GM12878 (cell line): ENCODE measurements at regions not wholly inside any gene's neighbourhood (a gene's known extent, or its start where the extent isn't known, plus 50 kb on each side); places are given as distances from the start of the nearest gene placed in this dataset.

Experiments used
- ATAC-seq: fragments of 200-7000 bp; cut with Tn5 transposase; 3 replicates; pipeline ENCODE4 v1.9.1; 2020; ENCODE audit warnings: mild to moderate bottlenecking, moderate library complexity
- BruUV-seq: library from RNA; stranded (reverse); fragments of 400-500 nt; replicated peaks from 2 replicates; lab custom pipeline; 2021; lab: Mats Ljungman, UMichigan
- CTCF ChIA-PET: fragments of 300-600 bp; sonication (Branson Sonifier 250); formaldehyde crosslinking; extraction: SDS; loops from one replicate; lab custom pipeline; 2021; ENCODE audit warnings: inconsistent platforms; lab: Yijun Ruan, JAX
- POLR2A ChIA-PET: fragments of 350-600 bp; formaldehyde crosslinking; extraction: SDS; loops from one replicate; lab custom pipeline; 2021; ENCODE audit warnings: inconsistent platforms; lab: Charles Lee
- RAD21 ChIA-PET: fragments of 300-600 bp; sonication (Branson Sonifier 250); formaldehyde crosslinking; loops from one replicate; lab custom pipeline; 2023; ENCODE audit warnings: antibody characterized with exemption; ENCODE audit not compliant: unreplicated experiment; lab: Charles Lee
- SMC1A ChIA-PET: fragments of 300-600 bp; sonication (Branson Sonifier 250); formaldehyde crosslinking; loops from one replicate; lab custom pipeline; 2023; ENCODE audit not compliant: unreplicated experiment, uncharacterized antibody; lab: Charles Lee
- DNase-seq: peaks from one replicate; pipeline ENCODE4 v3.0.0-alpha.2; 2011; ENCODE audit warnings: low read depth, low spot score
- FAIRE-seq: peaks from 3 replicates; lab custom pipeline; 2011; peaks lifted over from hg19 to GRCh38; lab: Jason Lieb, UNC
- H2AFZ ChIP-seq: 2 replicates; pipeline ENCODE4 v1.6.0; 2011; ENCODE audit warnings: low read depth, low read length, control low read depth; ENCODE audit not compliant: control insufficient read depth
- H3K27ac ChIP-seq: 2 replicates; pipeline ENCODE4 v1.5.1; 2011; ENCODE audit warnings: control low read depth; ENCODE audit not compliant: control insufficient read depth, insufficient read depth
- H3K27me3 ChIP-seq, 2 experiments: replicated peaks in 1 of 2; 2 replicates each; pipeline versions ENCODE4 v1.6.0 to v1.6.1; 2011; ENCODE audit warnings: low read length in 1 of 2; ENCODE audit not compliant: control insufficient read depth in 2 of 2, insufficient read depth in 2 of 2
- H3K36me3 ChIP-seq, 2 experiments: 2 replicates each; pipeline ENCODE4 v1.5.1; 2011; ENCODE audit warnings: low read length in 1 of 2; ENCODE audit not compliant: control insufficient read depth in 2 of 2, insufficient read depth in 2 of 2
- H3K4me1 ChIP-seq: 2 replicates; pipeline ENCODE4 v1.6.1; 2011; ENCODE audit warnings: mild to moderate bottlenecking, low read length, moderate library complexity, mixed read lengths; ENCODE audit not compliant: control insufficient read depth, insufficient read depth
- H3K4me2 ChIP-seq: 2 replicates; pipeline ENCODE4 v1.6.0; 2011; ENCODE audit warnings: control low read depth; ENCODE audit not compliant: control insufficient read depth, insufficient read depth
- H3K4me3 ChIP-seq: fragments of 200-600 bp; sonication (generic); 2 replicates; pipeline ENCODE4 v1.5.1; 2016
- H3K79me2 ChIP-seq: 2 replicates; pipeline ENCODE4 v1.6.0; 2011; ENCODE audit warnings: low read length; ENCODE audit not compliant: control insufficient read depth, insufficient read depth
- H3K9ac ChIP-seq: 2 replicates; pipeline ENCODE4 v1.8.0; 2011; ENCODE audit warnings: low read length, control low read depth, mixed read lengths; ENCODE audit not compliant: control insufficient read depth, insufficient read depth
- H3K9me3 ChIP-seq: replicated peaks from 3 replicates; pipeline ENCODE4 v1.5.1; 2011; ENCODE audit warnings: mild to moderate bottlenecking, low read length; ENCODE audit not compliant: control insufficient read depth, insufficient read depth
- H4K20me1 ChIP-seq: 2 replicates; pipeline ENCODE4 v1.6.0; 2011; ENCODE audit not compliant: control insufficient read depth, insufficient read depth
- HDAC2 ChIP-seq: fragments of 200-600 bp; sonication (generic); IDR thresholded peaks from 2 replicates; pipeline ENCODE4 v1.6.1; 2017
- HDGF ChIP-seq: fragments of 450-650 bp; IDR thresholded peaks from 2 replicates; pipeline ENCODE4 v1.6.1; 2016; ENCODE audit warnings: antibody characterized with exemption
- PML ChIP-seq: IDR thresholded peaks from 2 replicates; pipeline ENCODE4 v1.6.1; 2012; ENCODE audit warnings: low read length, inconsistent platforms
- ZBTB4 ChIP-seq: fragments of 450-650 bp; formaldehyde crosslinking; IDR thresholded peaks from 2 replicates; pipeline ENCODE4 v1.4.0; 2022; ENCODE audit warnings: mild to moderate bottlenecking, moderate library complexity
- ZZZ3 ChIP-seq: IDR thresholded peaks from 2 replicates; pipeline ENCODE4 v1.6.1; 2011; ENCODE audit warnings: low read depth; ENCODE audit not compliant: control insufficient read depth, insufficient read length
- WGBS: methylation state at CpG from one replicate; pipeline ENCODE4 v1.1.6; 2016; ENCODE audit warnings: low lambda C conversion rate; ENCODE audit not compliant: insufficient replicate concordance, insufficient coverage; ENCODE audit errors: missing lambda C conversion rate; 5-methylcytosine and 5-hydroxymethylcytosine counted together
- in situ Hi-C: fragments of 300-500 bp; cut with MboI; formaldehyde crosslinking; loops from 9 replicates; pipeline ENCODE4 v1.14.3; 2018; ENCODE audit warnings: mixed read lengths
- intact Hi-C: fragments of 100-400 bp; cut with micrococcal nuclease; formaldehyde crosslinking; loops from one replicate; pipeline ENCODE4 v1.14.2; 2022; ENCODE audit not compliant: unreplicated experiment
- TF ChIP-seq, protein P1 (sequence below): fragments of 450-650 bp; formaldehyde crosslinking; IDR thresholded peaks from 2 replicates; pipeline ENCODE4 v1.4.0; 2020; ENCODE audit warnings: mild to moderate bottlenecking, moderate library complexity
- TF ChIP-seq, protein P2 (sequence below): IDR thresholded peaks from 2 replicates; pipeline ENCODE4 v1.6.1; 2012; ENCODE audit warnings: low read depth, low read length, improper control_type of control experiment

- in situ Hi-C loops (no loop called here), intact Hi-C loops (no loop called here)
- ATAC-seq (no peak), FAIRE-seq (no peak), DNase-seq (no peak)
- H3K36me3 ChIP-seq = no peaks in the 10 kb centered on the region
- BruUV-seq = no TSS peak
- no peaks in the 10 kb centered on the region for H4K20me1 ChIP-seq
- H3K9ac ChIP-seq = no peak overlapping the region
- RAD21 ChIA-PET = no interaction called here
- CTCF ChIA-PET = no interaction called here
- no peak overlapping the region for H3K27ac ChIP-seq
- SMC1A ChIA-PET = no interaction called here
- no peaks in the 10 kb centered on the region for H3K27me3 ChIP-seq
- POLR2A ChIA-PET = no interaction called here
- no peak overlapping the region for H3K4me3 ChIP-seq
- no peaks in the 10 kb centered on the region for H3K9me3 ChIP-seq
- H3K79me2 ChIP-seq = no peaks in the 10 kb centered on the region
- TF ChIP-seq HDAC2 (no peak), ZZZ3 (no peak)
- TF ChIP-seq, protein P1, sequence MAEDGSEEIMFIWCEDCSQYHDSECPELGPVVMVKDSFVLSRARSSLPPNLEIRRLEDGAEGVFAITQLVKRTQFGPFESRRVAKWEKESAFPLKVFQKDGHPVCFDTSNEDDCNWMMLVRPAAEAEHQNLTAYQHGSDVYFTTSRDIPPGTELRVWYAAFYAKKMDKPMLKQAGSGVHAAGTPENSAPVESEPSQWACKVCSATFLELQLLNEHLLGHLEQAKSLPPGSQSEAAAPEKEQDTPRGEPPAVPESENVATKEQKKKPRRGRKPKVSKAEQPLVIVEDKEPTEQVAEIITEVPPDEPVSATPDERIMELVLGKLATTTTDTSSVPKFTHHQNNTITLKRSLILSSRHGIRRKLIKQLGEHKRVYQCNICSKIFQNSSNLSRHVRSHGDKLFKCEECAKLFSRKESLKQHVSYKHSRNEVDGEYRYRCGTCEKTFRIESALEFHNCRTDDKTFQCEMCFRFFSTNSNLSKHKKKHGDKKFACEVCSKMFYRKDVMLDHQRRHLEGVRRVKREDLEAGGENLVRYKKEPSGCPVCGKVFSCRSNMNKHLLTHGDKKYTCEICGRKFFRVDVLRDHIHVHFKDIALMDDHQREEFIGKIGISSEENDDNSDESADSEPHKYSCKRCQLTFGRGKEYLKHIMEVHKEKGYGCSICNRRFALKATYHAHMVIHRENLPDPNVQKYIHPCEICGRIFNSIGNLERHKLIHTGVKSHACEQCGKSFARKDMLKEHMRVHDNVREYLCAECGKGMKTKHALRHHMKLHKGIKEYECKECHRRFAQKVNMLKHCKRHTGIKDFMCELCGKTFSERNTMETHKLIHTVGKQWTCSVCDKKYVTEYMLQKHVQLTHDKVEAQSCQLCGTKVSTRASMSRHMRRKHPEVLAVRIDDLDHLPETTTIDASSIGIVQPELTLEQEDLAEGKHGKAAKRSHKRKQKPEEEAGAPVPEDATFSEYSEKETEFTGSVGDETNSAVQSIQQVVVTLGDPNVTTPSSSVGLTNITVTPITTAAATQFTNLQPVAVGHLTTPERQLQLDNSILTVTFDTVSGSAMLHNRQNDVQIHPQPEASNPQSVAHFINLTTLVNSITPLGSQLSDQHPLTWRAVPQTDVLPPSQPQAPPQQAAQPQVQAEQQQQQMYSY = no peak
- no peaks in the 10 kb centered on the region for H3K4me1 ChIP-seq
- WGBS = 0% methylated on average over 2 of the region's 2 CpGs
- H2AFZ ChIP-seq = no peak overlapping the region
- H3K4me2 ChIP-seq = no peak overlapping the region
Observed at GRCh38 chr7:10100572-10100971, 873.1 kb upstream of the PHF14 start.

- no peaks in the 10 kb centered on the region for H3K79me2 ChIP-seq
- in situ Hi-C loops = no loop called here
- no peaks in the 10 kb centered on the region for H3K27me3 ChIP-seq
- no peaks in the 10 kb centered on the region for H3K4me1 ChIP-seq
- H3K27ac ChIP-seq = no peak overlapping the region
- ATAC-seq = no peak
- H3K9ac ChIP-seq = no peak overlapping the region
- H3K9me3 ChIP-seq = no peaks in the 10 kb centered on the region
- TF ChIP-seq, protein P2, sequence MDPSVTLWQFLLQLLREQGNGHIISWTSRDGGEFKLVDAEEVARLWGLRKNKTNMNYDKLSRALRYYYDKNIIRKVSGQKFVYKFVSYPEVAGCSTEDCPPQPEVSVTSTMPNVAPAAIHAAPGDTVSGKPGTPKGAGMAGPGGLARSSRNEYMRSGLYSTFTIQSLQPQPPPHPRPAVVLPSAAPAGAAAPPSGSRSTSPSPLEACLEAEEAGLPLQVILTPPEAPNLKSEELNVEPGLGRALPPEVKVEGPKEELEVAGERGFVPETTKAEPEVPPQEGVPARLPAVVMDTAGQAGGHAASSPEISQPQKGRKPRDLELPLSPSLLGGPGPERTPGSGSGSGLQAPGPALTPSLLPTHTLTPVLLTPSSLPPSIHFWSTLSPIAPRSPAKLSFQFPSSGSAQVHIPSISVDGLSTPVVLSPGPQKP = no peak
- TF ChIP-seq HDGF (no peak), PML (no peak), ZBTB4 (CRISPR knock-in tag) (no peak)
- 4% methylated on average over 2 of the region's 2 CpGs for WGBS
- FAIRE-seq = no peak
- ChIA-PET RAD21 (no interaction called here), SMC1A (interaction anchor here (0.6 kb wide), 1 partner anchor 52 kb away, joined by 3 read pairs; no protein-coding TSS in a partner anchor), POLR2A (no interaction called here), CTCF (no interaction called here)
- intact Hi-C loops = no loop called here
- H3K36me3 ChIP-seq = no peaks in the 10 kb centered on the region
- no peak for DNase-seq
- no TSS peak for BruUV-seq
- no peaks in the 10 kb centered on the region for H4K20me1 ChIP-seq
- H3K4me3 ChIP-seq = no peak overlapping the region
- H3K4me2 ChIP-seq = no peak overlapping the region
- no peak overlapping the region for H2AFZ ChIP-seq
Observed at GRCh38 chr7:10101351-10101750, 872.3 kb upstream of the PHF14 start.
